GM21529 (cell line): ENCODE measurements at regions not wholly inside any gene's neighbourhood (a gene's known extent, or its start where the extent isn't known, plus 50 kb on each side); places are given as distances from the start of the nearest gene placed in this dataset.
"Not testable (repeated sequence)": the region's sequence is repeated elsewhere in the genome, so short reads cannot be mapped to it uniquely, and the experiment has no call there.

Experiments
- ATAC-seq: cut with Tn5 transposase; IDR thresholded peaks from one replicate; pipeline ENCODE4 v1.9.1; 2021; ENCODE audit not compliant: unreplicated experiment

DNA sequence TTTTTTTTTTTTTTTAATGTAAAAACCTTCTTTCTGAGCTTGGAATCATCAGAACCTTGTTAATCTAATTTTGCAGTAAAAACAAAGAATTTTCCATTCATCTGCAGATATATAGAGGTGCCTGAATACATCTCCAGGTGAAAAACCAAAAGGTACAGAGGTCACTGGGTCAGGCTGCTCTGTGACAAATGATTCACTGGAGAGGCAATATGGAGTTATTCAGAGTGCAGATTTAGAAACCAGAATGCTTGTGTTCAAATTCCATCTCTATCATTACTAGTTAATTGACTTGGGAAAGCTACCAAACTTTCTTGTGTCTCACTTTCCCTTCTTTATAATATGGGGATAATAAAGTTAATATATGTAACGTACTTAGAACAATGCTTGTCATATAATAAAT lies 51.5 kb upstream of the C1orf53 start:
- no peak for ATAC-seq

DNA sequence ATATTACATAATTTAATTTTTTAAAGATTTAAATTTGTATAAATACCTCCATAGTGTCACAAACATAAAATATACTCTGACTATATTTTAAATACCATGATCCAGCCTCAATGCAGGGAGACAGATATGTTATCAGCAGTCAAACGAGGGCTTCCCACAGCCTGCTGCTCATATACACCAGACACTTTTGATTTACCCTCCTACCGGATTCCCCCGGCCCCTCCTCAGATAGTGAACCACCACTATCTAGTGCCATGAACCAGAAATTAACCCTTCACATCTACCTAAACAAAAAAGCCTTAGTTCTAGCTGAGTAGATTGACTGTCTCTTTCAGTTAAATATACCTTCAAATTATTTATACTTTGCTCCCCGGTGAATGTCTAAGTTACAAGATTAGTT lies 52.4 kb upstream of the C1orf53 start:
- ATAC-seq: no peak

DNA sequence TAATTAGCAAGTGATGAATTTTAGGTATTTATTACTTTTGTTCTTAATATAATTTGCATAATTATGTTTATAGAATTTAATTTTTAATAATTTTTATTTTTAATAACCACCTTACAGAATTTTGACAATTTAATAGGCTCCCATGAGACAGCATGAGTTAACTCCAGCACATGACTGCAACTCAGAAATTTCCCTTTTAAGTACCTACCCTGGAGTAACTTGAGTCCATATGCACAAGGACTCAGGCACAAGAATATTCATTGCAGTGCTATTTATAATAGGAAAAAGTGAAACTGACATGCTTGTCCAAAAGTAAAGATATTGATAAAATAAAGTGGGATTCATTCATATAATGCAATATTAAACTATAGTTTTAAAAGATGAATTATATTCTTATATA lies 54.1 kb upstream of the C1orf53 start:
- ATAC-seq: no peak

DNA sequence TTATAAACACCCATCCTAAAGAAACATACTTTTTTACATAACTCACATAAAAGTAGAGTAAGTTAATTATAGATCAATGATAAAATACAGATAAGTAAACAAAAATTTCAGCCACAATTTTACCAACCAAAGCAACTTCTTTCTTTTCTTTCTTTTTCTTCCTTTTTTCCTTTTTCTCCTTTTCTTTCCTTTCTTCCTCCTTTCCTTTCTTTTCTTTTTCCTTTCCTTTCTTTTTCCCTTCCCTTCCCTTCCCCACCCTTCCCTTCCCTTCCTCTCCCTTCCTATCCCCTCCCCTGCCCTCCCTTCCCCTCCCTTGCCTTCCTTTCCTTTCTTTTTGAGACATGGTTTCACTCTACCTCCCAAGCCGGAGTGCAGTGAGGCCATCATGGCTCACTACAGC lies 56.5 kb upstream of the C1orf53 start:
- no peak for ATAC-seq

DNA sequence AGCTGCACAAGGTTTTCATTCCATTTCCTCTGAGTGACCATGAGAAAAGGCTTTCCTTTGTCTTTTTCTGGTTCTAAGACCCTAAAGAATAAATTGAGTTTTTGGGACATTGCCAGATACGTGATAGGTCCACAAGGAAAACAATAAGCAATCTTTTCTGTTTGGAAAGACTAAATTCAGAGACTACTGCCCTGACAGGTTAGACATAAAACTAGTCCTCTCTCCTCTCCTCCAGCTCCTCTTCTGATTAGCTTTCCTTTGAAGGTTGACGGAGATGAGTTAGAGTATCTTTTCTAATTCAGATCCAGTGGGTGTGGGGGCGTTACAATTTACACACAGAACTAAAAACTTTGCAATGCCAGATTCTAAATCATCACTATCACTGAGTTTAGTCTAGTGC lies 57.8 kb upstream of the C1orf53 start:
- ATAC-seq: no peak

DNA sequence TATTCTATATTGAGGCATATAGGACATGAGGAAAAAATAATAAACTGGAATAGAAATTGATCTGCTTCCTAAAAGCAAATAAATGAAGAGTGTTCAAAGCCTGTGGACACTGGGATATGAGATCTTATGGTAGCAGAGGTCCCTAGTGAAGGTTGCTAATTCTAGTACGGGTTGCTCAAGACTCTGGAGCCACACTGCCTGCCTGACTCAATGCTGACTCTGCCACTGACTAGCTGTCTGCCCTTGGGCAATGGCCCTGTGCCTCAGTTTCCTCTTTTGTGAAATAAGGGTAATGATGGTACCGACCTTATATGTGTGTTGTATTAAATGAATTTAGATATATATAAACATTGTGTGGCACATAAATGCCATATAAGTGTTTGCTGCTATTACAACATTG lies 59.0 kb upstream of the C1orf53 start:
- ATAC-seq: no peak

DNA sequence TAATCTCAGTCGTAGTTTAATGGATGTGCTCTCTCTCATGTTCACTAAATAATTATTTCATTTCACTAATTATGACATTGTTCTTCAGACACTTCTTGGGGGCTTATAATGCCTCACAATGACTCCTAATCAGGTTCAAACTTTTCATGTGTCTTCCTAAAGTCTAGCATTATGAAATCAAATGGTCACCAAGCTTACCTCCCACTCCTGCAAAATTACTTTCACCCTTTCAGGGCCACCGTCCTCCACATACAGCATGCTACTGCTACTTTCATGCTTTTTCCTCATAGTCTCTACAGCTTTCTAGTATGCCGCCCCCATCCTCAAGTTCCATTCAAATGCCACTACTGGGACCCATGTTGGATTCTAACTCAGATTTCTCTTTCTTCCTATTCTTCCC lies 59.8 kb upstream of the C1orf53 start:
- ATAC-seq: no peak

DNA sequence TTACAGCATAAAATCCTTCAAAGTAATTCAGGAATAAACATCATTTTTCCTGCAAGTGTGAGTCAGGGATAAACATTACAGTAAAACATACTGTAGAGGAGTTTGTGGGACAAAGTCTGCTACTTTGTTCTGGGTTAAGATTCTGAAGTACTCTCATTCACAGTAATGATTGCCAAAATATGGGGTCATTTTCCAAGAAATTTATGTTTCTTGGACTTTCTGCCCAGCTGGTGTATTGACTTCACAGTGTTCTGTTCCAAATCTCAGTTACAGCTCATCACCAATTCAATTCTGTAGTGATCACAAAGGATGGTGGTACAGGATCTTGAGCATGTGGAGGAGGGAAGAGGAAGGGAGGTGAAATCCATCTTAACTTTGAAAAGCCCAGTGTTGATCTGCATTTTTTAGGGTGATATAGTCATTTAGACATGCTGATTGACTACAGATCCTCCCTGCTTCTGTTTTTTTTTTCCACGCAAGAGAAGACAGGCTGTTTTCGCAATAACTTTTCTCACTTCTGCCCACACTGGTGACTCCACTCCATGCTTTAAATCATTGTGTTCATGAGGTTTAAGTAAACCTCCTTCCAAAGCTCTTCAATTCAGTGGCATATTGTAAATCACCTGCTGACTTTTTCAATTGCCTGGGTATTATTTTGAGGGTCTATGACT lies 60.4 kb upstream of the C1orf53 start:
- ATAC-seq: no peak

DNA sequence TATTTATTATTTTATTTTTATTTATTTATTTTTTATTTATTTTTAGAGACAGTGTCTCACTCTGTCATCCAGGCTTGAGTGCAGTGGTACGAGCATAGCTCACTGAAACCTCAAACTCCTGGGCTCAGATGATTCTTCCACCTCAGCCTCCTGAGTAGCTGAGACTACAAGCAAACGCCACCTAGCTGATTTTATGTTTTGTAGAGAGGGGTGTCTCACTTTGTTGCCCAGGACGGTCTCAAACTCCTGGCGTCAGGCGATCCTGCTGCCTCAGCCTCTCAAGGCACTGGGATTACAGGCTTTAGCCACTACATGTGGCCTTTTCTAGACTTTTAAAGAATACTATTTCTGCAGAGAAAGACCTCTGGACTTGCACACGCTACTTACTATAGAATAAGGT lies 61.3 kb upstream of the C1orf53 start:
- ATAC-seq: no peak

DNA sequence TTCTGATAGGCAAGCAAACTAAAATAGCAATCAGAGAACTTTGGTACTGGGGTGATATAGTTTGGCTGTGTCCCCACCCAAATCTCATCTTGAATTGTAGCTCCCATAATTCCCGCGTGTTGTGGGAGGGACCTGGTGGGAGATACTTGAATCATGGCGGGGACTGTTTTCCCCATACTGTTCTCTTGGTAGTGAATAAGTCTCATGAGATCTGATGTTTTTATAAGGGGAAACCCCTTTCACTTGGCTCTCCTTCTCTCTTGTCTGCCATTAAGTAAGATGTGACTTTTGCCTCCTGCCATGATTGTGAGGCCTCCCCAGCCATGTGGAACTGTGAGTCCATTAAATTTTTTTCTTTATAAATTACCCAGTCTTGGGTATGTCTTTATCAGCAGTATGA lies 62.6 kb upstream of the C1orf53 start:
- not testable (repeated sequence) for ATAC-seq

DNA sequence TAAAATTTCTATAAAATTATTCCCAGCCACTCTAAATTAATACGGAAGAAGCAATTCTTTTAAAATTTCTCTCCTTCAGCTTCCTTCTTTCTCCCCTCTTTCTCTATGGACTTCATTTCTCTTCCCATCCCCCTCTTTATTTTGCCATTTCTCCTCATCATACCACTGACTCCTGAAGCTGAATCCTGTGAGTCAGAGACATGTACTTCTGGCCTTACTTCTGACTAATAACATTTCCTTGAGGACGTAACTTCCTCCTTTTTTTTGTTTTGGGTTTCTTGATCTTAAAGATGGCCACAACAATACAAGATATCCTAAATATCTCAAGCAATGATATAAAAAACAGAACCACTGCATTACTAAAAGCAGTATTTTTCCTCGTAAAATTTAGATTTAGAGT lies 63.6 kb upstream of the DENND1B start:
- peak; percentile 61 for ATAC-seq

DNA sequence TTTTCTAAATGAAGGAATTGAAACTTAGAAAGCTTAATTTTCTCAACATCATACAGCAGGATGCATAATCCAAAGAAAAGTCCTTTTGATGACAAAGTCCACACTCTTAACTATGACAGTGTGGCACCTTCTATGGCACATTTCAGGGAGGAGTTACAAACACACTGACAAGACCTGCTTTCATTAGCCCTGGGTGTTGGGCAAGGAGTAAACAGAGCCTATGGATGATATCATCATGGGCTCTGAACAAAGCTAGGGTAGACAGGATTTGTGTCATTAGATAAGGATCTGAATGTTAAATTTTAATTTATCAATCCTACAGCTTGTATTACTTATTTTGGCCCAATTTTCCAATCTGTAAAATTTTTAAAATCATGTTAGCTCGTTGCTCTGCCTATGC lies 62.6 kb upstream of the DENND1B start:
- no peak for ATAC-seq

DNA sequence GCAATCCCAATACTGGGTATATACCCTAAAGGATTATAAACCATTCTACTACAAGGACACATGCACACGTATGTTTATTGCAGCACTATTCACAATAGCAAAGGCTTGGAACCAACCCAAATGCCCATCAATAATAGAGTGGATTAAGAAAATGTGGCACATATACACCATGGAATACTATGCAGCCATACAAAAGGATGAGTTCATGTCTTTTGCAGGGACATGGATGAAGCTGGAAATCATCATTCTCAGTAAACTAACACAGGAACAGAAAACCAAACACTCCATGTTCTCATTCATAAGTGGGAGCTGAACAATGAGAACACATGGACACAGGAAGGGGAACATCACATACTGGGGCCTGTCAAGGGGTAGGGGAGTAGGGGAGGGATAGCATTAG lies 61.1 kb upstream of the DENND1B start:
- ATAC-seq: not testable (repeated sequence)

DNA sequence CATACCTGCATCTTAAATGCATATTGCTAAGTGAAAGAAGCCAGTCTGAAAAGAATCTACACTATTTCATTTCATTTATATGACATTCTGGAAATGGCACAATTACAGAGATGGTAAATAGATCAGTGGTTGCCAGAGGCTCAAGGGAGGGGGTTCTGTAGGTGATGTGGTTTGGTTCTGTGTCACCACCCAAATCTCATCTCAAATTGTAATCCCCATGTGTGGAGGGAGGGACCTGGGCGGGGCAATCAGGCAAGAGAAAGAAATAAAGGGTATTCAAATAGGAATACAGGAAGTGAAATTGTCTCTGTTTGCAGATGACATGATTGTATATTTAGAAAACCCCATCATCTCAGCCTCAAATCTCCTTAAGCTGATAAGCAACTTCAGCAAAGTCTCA lies 53.7 kb upstream of the DENND1B start:
- ATAC-seq: not testable (repeated sequence)

DNA sequence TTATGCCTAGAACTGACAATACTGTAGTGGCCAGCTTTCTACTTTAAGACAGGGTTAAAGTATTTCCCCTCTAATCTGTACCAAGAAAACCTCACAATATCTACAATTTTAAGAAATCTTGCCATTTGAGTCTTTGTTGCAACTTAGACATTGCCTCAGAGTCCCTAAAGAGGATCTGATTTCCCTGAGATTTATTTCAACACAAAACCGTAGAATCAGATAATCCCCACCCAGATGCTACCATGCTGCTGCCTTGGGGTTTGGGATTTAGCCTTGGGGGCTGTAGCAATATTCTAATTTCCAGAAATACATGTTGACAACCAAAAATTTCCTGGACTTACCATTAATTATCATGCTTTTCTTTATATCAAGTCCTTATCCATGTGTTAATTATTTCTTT lies 50.3 kb upstream of the DENND1B start:
- ATAC-seq: no peak
